ENCODE measurements at regions not wholly inside any gene's neighbourhood (a gene's known extent, or its start where the extent isn't known, plus 50 kb on each side); places are given as distances from the start of the nearest gene placed in this dataset.

DNA sequence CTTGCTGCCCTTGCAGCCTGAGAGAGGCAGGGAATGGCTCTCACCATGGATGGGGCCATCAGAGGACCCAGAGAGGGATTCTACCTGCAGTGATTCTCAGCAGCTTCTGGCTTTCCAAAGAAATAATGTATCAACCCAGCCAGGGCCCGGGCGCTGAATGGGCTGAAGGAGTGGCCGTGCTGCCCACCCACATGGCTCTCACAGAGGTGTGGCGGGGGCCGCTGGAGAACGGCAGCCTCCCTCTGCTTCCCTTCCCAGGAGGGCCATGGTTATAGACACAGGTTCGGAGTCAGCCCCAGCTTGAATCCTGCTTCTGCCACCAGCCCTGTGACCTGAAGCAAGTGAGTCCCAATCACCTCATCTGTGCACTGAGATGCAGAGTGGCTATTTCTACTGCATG, 82.7 kb downstream of the THAP12 start:
- TF ChIP-seq, protein P1, sequence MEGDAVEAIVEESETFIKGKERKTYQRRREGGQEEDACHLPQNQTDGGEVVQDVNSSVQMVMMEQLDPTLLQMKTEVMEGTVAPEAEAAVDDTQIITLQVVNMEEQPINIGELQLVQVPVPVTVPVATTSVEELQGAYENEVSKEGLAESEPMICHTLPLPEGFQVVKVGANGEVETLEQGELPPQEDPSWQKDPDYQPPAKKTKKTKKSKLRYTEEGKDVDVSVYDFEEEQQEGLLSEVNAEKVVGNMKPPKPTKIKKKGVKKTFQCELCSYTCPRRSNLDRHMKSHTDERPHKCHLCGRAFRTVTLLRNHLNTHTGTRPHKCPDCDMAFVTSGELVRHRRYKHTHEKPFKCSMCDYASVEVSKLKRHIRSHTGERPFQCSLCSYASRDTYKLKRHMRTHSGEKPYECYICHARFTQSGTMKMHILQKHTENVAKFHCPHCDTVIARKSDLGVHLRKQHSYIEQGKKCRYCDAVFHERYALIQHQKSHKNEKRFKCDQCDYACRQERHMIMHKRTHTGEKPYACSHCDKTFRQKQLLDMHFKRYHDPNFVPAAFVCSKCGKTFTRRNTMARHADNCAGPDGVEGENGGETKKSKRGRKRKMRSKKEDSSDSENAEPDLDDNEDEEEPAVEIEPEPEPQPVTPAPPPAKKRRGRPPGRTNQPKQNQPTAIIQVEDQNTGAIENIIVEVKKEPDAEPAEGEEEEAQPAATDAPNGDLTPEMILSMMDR (IDR thresholded peaks at IDR 0.05; ENCODE audit: control extremely low read depth, extremely low read depth, low read depth, missing control alignments), result no peak
- no peak for DNase-seq (ENCODE audit: extremely low spot score)
- ChIA-PET CTCF (interaction anchor here (0.9 to 1.6 kb wide), 3 partner anchors 17 to 90 kb away, joined by 3 to 4 read pairs (median 3); no protein-coding TSS in a partner anchor), POLR2A (no interaction called here)

DNA sequence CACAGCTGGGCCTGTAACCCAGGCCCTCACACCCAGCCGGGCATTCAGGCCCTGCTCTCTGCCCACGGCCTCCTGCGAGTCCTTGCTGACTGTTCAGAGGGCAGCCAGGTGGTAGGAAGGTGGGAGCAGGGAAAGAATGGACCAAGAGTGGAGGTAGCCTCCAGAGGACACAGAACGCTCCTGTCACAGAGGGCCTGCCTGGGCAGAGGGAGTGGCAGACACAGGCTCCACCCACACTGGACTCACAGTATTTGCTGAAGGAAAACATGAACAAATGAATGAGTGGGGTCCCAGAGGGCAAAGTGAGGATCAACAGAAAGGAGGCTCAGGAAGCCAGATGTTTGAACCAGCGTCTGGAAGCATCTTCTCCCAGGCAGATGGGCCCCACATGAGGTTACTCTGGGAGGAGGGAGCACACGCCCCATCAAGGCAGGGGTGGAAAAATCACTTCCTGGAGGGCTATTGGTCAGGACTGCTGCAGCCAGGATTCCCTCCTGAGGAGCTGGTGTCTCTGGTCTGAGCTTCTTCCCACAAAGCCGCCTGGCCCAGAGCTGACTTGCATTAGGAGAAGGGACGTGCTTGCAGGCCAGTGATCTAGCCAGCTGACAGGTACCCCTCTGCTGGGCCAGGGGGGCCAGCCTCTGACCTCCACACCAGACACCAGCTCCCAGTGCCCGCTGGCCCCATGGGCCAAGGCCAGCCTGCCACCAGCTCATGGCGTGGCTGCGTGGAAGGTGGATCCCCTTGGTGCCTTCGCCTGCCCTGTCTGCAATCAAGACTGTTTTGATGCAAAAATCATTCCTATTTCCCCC, 84.0 kb downstream of the THAP12 start:
- ChIA-PET POLR2A (no interaction called here), CTCF (interaction anchor here (1.2 to 1.3 kb wide), 2 partner anchors 89 to 591 kb away, joined by 3 to 4 read pairs; no protein-coding TSS in a partner anchor)
- no peak for DNase-seq (ENCODE audit: extremely low spot score)
- TF ChIP-seq, protein P1 (IDR thresholded peaks at IDR 0.05; ENCODE audit: control extremely low read depth, extremely low read depth, low read depth, missing control alignments), result no peak

DNA sequence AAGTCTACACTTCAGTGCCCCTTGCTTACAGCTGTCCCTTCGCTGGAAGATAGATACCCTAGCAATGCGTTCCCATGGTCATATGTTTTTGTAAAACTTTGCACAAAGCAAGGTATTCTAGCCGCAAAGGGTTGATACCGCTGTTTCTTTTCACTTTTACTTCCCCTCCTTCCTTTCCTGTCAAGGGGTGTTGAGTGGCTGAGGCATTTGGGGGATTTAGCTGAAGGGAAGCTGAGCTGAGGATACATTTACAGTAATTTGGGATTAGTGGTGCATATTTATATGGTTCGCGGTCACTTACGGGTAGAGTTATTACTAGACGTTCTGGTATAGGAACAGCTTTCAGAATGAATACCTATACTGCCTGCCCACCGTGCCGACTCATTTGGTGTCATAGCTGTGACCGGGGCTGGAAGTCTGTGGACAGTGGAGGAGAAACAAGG, 86.9 kb upstream of the WNT11 start:
- TF ChIP-seq, protein P1 (IDR thresholded peaks at IDR 0.05; ENCODE audit: control extremely low read depth, extremely low read depth, low read depth, missing control alignments), result no peak
- ChIA-PET POLR2A (no interaction called here), CTCF (interaction anchor here (1.3 to 2.2 kb wide), 3 partner anchors 25 to 85 kb away, joined by 5 to 16 read pairs (median 6); no protein-coding TSS in a partner anchor)
- DNase-seq (ENCODE audit: extremely low spot score), result peak; percentile 40

DNA sequence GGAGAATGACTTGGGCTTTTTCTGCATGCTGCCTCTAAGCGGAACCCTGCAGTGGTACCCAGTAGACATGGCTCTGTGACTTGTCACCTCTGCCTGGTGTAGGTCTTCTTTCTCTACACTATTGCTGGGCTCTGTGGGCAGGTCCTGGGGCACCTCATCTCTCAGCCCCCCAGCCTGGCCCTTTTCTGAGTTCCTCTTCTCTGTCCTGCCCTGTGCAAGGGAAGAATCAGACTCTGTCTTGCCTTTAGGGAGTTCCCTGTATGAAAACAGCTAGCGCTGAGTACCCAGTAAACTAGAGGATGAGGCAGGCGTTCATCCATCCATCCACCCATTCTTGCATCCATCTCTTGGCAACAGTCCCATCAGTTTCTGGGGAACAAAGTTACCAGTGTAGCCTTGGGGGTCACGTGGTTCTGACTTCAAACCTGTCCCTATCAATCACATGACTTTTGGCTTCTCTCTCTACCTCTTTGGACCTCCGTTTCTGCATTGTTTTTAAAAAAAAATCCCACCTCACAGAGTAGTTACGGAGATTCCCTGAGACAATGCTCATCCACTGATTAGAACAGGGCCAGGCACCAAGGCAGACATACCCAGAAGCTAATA, 86.4 kb upstream of the WNT11 start:
- TF ChIP-seq, protein P1 (IDR thresholded peaks at IDR 0.05; ENCODE audit: control extremely low read depth, extremely low read depth, low read depth, missing control alignments), result no peak
- POLR2A ChIA-PET, result no interaction called here
- DNase-seq (ENCODE audit: extremely low spot score), result no peak
- CTCF ChIA-PET, result interaction anchor here (1.3 to 2.2 kb wide), 3 partner anchors 25 to 84 kb away, joined by 5 to 16 read pairs (median 6); no protein-coding TSS in a partner anchor

DNA sequence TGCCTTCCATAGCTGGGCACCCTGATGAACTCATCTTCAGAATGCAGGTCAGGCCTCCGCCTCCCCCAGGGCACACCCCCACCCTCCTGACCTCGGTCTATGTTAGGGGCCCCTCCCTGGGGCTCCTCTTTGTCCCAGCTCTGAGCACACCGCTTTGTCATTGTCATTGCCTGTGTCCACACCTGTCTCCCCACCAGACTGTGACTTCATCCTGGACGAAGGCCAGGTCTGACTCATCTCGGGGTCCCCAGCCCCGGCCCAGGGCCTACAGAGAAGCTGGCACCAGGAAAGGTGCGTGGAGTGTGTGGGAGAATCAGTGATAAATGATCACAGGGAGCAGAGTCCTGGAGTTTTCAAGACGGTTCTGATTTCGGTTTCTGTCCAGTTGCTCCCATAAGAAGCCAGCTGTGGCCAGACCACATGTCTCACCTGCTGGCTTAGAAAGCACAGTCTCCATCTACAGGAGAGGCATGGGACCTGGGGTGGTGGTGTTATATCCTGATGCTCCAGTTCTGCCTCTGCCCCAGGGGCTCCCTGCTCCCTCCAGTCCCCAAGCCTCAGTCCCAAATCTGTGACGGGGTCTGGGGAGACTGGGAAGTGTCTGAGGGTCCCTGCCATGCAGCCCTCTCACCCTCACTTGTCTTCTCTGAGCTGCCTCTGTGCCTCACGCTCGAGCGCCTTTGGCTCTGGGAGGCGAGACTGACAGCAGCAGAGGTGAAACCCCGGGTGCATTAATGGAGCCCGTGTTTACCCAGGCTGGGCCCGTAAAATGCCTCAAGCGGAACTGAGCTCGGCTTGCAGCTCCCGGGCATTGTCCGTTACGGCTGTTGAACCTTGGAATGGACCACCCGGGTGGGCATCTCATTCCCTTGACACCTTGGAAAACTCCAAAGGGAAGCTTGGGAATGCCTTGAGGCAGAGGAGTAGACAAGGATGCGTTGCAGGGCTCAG, 85.5 kb upstream of the WNT11 start:
- TF ChIP-seq, protein P1 (IDR thresholded peaks at IDR 0.05; ENCODE audit: control extremely low read depth, extremely low read depth, low read depth, missing control alignments), result no peak
- no peak for DNase-seq (ENCODE audit: extremely low spot score)
- ChIA-PET POLR2A (no interaction called here), CTCF (interaction anchor here (1.8 to 2.2 kb wide), 2 partner anchors 26 to 84 kb away, joined by 6 to 16 read pairs; no protein-coding TSS in a partner anchor)
